RWPE2 (cell line): ENCODE measurements at regions not wholly inside any gene's neighbourhood (a gene's known extent, or its start where the extent isn't known, plus 50 kb on each side); places are given as distances from the start of the nearest gene placed in this dataset.
"Not testable (repeated sequence)": the region's sequence is repeated elsewhere in the genome, so short reads cannot be mapped to it uniquely, and the experiment has no call there.

Experiments
- ATAC-seq: fragments of 200-7000 bp; cut with Tn5 transposase; 3 replicates; pipeline ENCODE4 v1.9.1; 2021; ENCODE audit warnings: low read depth
- DNase-seq: peaks from one replicate; pipeline ENCODE4 v3.0.0-alpha.2; 2020; ENCODE audit warnings: low spot score
- H3K27ac ChIP-seq: fragments of 450-650 bp; 2 replicates; pipeline ENCODE4 v1.5.1; 2017; ENCODE audit warnings: mild to moderate bottlenecking; ENCODE audit not compliant: poor library complexity, severe bottlenecking
- H3K27me3 ChIP-seq: fragments of 250-450 bp; sonication (Bioruptor Pico); 2 replicates; pipeline ENCODE4 v1.5.1; 2021; ENCODE audit warnings: mild to moderate bottlenecking, moderate library complexity; ENCODE audit not compliant: insufficient read depth, poor library complexity, severe bottlenecking
- H3K36me3 ChIP-seq: fragments of 250-450 bp; sonication (Bioruptor Pico); 2 replicates; pipeline ENCODE4 v1.5.1; 2020; ENCODE audit warnings: low read depth, mild to moderate bottlenecking, moderate library complexity
- H3K4me1 ChIP-seq: fragments of 250-450 bp; sonication (Bioruptor Pico); 2 replicates; pipeline ENCODE4 v1.5.1; 2021; ENCODE audit warnings: mild to moderate bottlenecking, moderate library complexity; ENCODE audit not compliant: insufficient read depth, poor library complexity, severe bottlenecking
- H3K4me3 ChIP-seq: fragments of 250-450 bp; sonication (Bioruptor Pico); 2 replicates; pipeline ENCODE4 v1.5.1; 2021; ENCODE audit warnings: mild to moderate bottlenecking, moderate library complexity; ENCODE audit not compliant: severe bottlenecking
- H3K9me3 ChIP-seq: fragments of 250-450 bp; sonication (Bioruptor Pico); 2 replicates; pipeline ENCODE4 v1.5.1; 2021; ENCODE audit warnings: mild to moderate bottlenecking, moderate library complexity; ENCODE audit not compliant: severe bottlenecking
- TF ChIP-seq, protein P1 (sequence below): fragments of 450-650 bp; IDR thresholded peaks from one replicate; pipeline ENCODE4 v1.5.1; 2017; ENCODE audit warnings: mild to moderate bottlenecking, moderate library complexity; ENCODE audit not compliant: poor library complexity, severe bottlenecking

- ATAC-seq (no peak), DNase-seq (no peak)
- TF ChIP-seq, protein P1, sequence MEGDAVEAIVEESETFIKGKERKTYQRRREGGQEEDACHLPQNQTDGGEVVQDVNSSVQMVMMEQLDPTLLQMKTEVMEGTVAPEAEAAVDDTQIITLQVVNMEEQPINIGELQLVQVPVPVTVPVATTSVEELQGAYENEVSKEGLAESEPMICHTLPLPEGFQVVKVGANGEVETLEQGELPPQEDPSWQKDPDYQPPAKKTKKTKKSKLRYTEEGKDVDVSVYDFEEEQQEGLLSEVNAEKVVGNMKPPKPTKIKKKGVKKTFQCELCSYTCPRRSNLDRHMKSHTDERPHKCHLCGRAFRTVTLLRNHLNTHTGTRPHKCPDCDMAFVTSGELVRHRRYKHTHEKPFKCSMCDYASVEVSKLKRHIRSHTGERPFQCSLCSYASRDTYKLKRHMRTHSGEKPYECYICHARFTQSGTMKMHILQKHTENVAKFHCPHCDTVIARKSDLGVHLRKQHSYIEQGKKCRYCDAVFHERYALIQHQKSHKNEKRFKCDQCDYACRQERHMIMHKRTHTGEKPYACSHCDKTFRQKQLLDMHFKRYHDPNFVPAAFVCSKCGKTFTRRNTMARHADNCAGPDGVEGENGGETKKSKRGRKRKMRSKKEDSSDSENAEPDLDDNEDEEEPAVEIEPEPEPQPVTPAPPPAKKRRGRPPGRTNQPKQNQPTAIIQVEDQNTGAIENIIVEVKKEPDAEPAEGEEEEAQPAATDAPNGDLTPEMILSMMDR, result no peak
- Histone ChIP-seq H3K9me3 (peaks cover 7% of the 10 kb centered on the region), H3K4me3 (no peak overlapping the region), H3K36me3 (no peaks in the 10 kb centered on the region), H3K27ac (no peak overlapping the region), H3K27me3 (no peaks in the 10 kb centered on the region), H3K4me1 (no peaks in the 10 kb centered on the region)
Measured at GRCh38 chr5:91243286-91243685, 139.8 kb downstream of the ARRDC3 start.

DNA sequence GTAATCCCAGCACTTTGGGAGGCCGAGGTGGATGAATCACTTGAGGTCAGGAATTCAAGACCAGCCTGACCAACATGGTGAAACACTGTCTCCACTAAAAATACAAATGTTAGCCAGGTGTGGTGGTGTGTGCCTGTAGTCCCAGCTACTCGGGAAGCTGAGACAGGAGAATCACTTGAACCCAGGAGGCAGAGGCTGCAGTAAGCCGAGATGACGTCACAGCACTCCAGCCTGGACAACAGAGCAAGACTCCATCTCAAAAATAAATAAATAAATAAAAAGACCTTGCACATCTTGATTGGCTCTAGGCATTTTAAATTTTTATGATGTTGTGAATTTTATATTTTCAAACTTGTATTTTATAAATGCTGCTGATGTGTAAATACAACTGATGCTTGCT is 141.7 kb downstream of the ARRDC3 start:
- not testable (repeated sequence) for H3K27ac ChIP-seq, H3K27me3 ChIP-seq, ATAC-seq, DNase-seq, H3K4me1 ChIP-seq, H3K9me3 ChIP-seq, H3K4me3 ChIP-seq, H3K36me3 ChIP-seq

DNA sequence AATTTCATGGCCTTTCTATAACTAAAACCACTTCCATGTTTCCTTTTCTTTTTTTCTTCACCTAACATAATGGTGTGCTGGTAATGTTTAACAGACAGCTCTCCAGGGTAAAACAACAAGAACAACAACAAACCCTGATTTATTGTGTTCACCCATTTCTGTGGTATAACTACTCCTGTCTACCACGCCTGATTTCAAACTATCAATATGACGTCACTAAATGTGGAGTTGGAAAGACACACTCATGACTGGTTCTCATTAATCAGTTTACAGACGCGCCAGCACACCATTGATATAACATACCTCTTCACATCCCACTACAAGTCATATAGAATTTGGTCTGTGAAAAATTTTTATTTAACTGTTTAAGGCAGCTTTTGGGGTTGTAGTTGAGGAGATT is 142.9 kb downstream of the ARRDC3 start:
- Histone ChIP-seq H3K9me3 (peaks cover 7% of the 10 kb centered on the region), H3K27ac (no peak overlapping the region), H3K36me3 (no peaks in the 10 kb centered on the region), H3K4me1 (no peaks in the 10 kb centered on the region), H3K4me3 (no peak overlapping the region), H3K27me3 (no peaks in the 10 kb centered on the region)
- TF ChIP-seq, protein P1, result no peak
- DNase-seq, result no peak
- ATAC-seq, result no peak

DNA sequence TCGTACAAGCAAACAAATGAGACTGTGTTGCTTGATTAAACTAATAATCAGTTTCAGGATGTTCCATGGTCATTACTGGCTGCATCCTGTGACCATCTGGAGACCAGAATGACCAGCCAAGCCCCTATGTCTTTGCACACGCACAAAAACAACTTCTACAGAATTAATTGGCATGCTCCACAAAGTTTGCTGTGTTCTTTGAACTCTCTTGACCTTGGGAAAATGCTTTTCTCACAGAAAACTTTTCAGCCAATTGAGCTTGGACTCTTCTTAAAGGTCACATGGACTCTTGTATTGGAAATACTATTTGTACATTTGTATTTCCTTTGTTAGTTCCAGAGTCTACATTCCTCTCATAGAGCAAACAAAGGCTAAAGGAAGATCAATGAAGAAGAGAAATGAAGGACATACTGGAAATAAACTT is 147.8 kb downstream of the ARRDC3 start:
- DNase-seq, result no peak
- ATAC-seq, result no peak
- H3K27ac ChIP-seq, result no peak overlapping the region
- H3K4me1 ChIP-seq, result no peaks in the 10 kb centered on the region
- H3K9me3 ChIP-seq, result no peaks in the 10 kb centered on the region
- TF ChIP-seq, protein P1, result no peak
- no peaks in the 10 kb centered on the region for H3K36me3 ChIP-seq
- H3K4me3 ChIP-seq, result no peak overlapping the region
- no peaks in the 10 kb centered on the region for H3K27me3 ChIP-seq

DNA sequence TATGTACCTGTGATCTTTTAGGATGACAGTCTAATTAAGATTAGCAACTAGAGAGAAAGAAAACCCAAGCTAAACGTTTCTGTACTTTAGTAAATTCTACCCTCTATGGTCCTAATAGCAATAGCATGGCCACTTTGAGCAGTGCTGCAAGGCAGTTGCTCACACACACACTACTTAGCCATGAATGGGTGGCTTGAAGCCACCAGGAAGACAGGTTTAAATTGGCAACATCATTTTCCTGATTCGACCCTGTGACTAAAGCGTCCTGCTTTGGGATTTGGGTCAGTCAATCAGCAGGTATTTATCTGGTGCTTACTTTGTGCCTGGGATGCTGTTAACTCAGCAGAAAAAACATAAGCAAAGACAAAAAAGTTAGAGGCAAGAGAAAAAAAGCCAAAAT is 150.6 kb downstream of the ARRDC3 start:
- DNase-seq, result no peak
- H3K36me3 ChIP-seq, result no peaks in the 10 kb centered on the region
- TF ChIP-seq, protein P1, result no peak

More for the DNA sequence above, 150.6 kb downstream of the ARRDC3 start:
- Histone ChIP-seq H3K27ac (no peak overlapping the region), H3K4me3 (no peak overlapping the region), H3K9me3 (no peaks in the 10 kb centered on the region), H3K4me1 (peaks cover 9% of the 10 kb centered on the region), H3K27me3 (no peaks in the 10 kb centered on the region)
- no peak for ATAC-seq
